WTC11 (cell line): ENCODE measurements at regions not wholly inside any gene's neighbourhood (a gene's known extent, or its start where the extent isn't known, plus 50 kb on each side); places are given as distances from the start of the nearest gene placed in this dataset.

Source experiments
- CTCF ChIP-seq: fragments of 200-600 bp; IDR thresholded peaks from 2 replicates; pipeline ENCODE4 v1.8.0; 2022; ENCODE audit warnings: antibody characterized with exemption
- MAX ChIP-seq: sonication (generic); formaldehyde crosslinking; IDR thresholded peaks from 2 replicates; pipeline ENCODE4 v1.8.0; 2022; ENCODE audit warnings: mild to moderate bottlenecking, missing genetic modification reagents
- NFYB ChIP-seq: sonication (generic); formaldehyde crosslinking; conservative IDR thresholded peaks from 2 replicates; pipeline ENCODE4 v1.8.0; 2022; ENCODE audit warnings: low read depth, missing genetic modification reagents
- NR1H2 ChIP-seq: sonication (generic); formaldehyde crosslinking; IDR thresholded peaks from 2 replicates; pipeline ENCODE4 v1.9.0; 2021; ENCODE audit warnings: mild to moderate bottlenecking, moderate library complexity, missing genetic modification reagents
- TP53 ChIP-seq: sonication (generic); formaldehyde crosslinking; IDR thresholded peaks from 2 replicates; pipeline ENCODE4 v1.8.1; 2023; ENCODE audit warnings: mild to moderate bottlenecking, missing genetic modification reagents
- USF2 ChIP-seq: sonication (generic); formaldehyde crosslinking; IDR thresholded peaks from 2 replicates; pipeline ENCODE4 v1.8.1; 2023; ENCODE audit warnings: mild to moderate bottlenecking, missing genetic modification reagents, moderate library complexity
- ZNF512 ChIP-seq: sonication (generic); formaldehyde crosslinking; IDR thresholded peaks from 2 replicates; pipeline ENCODE4 v1.8.1; 2022; ENCODE audit warnings: missing genetic modification reagents, borderline replicate concordance

- TF ChIP-seq NR1H2 (CRISPR knock-in tag) (no peak), ZNF512 (no peak), USF2 (no peak), CTCF (no peak), NFYB (CRISPR knock-in tag) (no peak), TP53 (CRISPR knock-in tag) (no peak), MAX (no peak)
Observed at GRCh38 chr2:7559791-7560190, 642.6 kb downstream of the RNF144A start.
